Smooth muscle cell (in vitro differentiated cells): ENCODE measurements at regions not wholly inside any gene's neighbourhood (a gene's known extent, or its start where the extent isn't known, plus 50 kb on each side); places are given as distances from the start of the nearest gene placed in this dataset.

Experiments
- DNase-seq: peaks from one replicate; lab custom pipeline; 2025; ENCODE audit not compliant: unreplicated experiment; lab: John Stamatoyannopoulos, UW
- H2AFZ ChIP-seq: fragments of 200-600 bp; sonication (generic); 2 replicates; pipeline ENCODE4 v1.6.0; 2016; ENCODE audit warnings: antibody characterized with exemption, low read depth, mild to moderate bottlenecking
- H3F3A ChIP-seq: fragments of 200-600 bp; sonication (generic); 2 replicates; pipeline ENCODE4 v1.6.0; 2017; ENCODE audit warnings: antibody characterized with exemption, low read depth
- H3K27ac ChIP-seq: fragments of 200-600 bp; sonication (generic); 2 replicates; pipeline ENCODE4 v1.5.1; 2016; ENCODE audit warnings: low read depth, mild to moderate bottlenecking
- H3K27me3 ChIP-seq: fragments of 200-600 bp; sonication (generic); 2 replicates; pipeline ENCODE4 v1.6.1; 2016; ENCODE audit warnings: low read depth, mild to moderate bottlenecking
- H3K36me3 ChIP-seq: fragments of 200-600 bp; sonication (generic); 2 replicates; pipeline ENCODE4 v1.5.1; 2016; ENCODE audit warnings: low read depth
- H3K4me1 ChIP-seq: fragments of 200-600 bp; sonication (generic); 2 replicates; pipeline ENCODE4 v1.5.1; 2016; ENCODE audit warnings: low read depth
- H3K4me2 ChIP-seq: fragments of 200-600 bp; sonication (generic); 2 replicates; pipeline ENCODE4 v1.6.0; 2016; ENCODE audit warnings: mild to moderate bottlenecking
- H3K4me3 ChIP-seq: fragments of 200-600 bp; sonication (generic); 2 replicates; pipeline ENCODE4 v1.5.1; 2016; ENCODE audit warnings: mild to moderate bottlenecking
- H3K79me2 ChIP-seq: fragments of 200-600 bp; sonication (generic); 2 replicates; pipeline ENCODE4 v1.6.0; 2016; ENCODE audit warnings: low read depth, mild to moderate bottlenecking
- H3K9ac ChIP-seq: fragments of 200-600 bp; sonication (generic); 2 replicates; pipeline ENCODE4 v1.6.0; 2016; ENCODE audit warnings: low read depth
- H3K9me3 ChIP-seq: fragments of 200-600 bp; sonication (generic); replicated peaks from 2 replicates; pipeline ENCODE4 v1.5.1; 2016; ENCODE audit warnings: low read depth
- H4K20me1 ChIP-seq: fragments of 200-600 bp; sonication (generic); 2 replicates; pipeline ENCODE4 v1.6.0; 2016; ENCODE audit warnings: low read depth
- CTCF ChIP-seq: fragments of 200-600 bp; sonication (generic); IDR thresholded peaks from 2 replicates; pipeline ENCODE4 v1.5.1; 2017; ENCODE audit warnings: borderline replicate concordance, mild to moderate bottlenecking, antibody characterized with exemption; ENCODE audit not compliant: insufficient read depth, poor library complexity, severe bottlenecking
- WGBS: methylation state at CpG from one replicate; pipeline ENCODE4 v1.1.7; 2016; ENCODE audit warnings: low lambda C conversion rate; 5-methylcytosine and 5-hydroxymethylcytosine counted together

GRCh38 chr10:106320078-106320477 is 844.4 kb downstream of the SORCS1 start:
- H2AFZ ChIP-seq = no peak overlapping the region
- WGBS = 90% methylated on average over 3 of the region's 5 CpGs
- H4K20me1 ChIP-seq = no peaks in the 10 kb centered on the region
- no peaks in the 10 kb centered on the region for H3K36me3 ChIP-seq
- DNase-seq = no peak
- H3K4me1 ChIP-seq = peaks cover 6% of the 10 kb centered on the region
- no peaks in the 10 kb centered on the region for H3K9me3 ChIP-seq
- no peaks in the 10 kb centered on the region for H3K79me2 ChIP-seq
- no peak overlapping the region for H3K4me3 ChIP-seq
- no peak for TF ChIP-seq CTCF
- H3F3A ChIP-seq = no peaks in the 10 kb centered on the region
- H3K9ac ChIP-seq = no peak overlapping the region
- no peak overlapping the region for H3K27ac ChIP-seq
- no peaks in the 10 kb centered on the region for H3K27me3 ChIP-seq
- no peak overlapping the region for H3K4me2 ChIP-seq

GRCh38 chr10:106317554-106317953 is 847.0 kb downstream of the SORCS1 start:
- Histone ChIP-seq H2AFZ (no peak overlapping the region), H3K9me3 (no peaks in the 10 kb centered on the region), H4K20me1 (no peaks in the 10 kb centered on the region), H3F3A (no peaks in the 10 kb centered on the region), H3K4me2 (no peak overlapping the region), H3K9ac (no peak overlapping the region), H3K27ac (no peak overlapping the region), H3K4me1 (peaks cover 6% of the 10 kb centered on the region), H3K4me3 (no peak overlapping the region), H3K79me2 (no peaks in the 10 kb centered on the region), H3K36me3 (no peaks in the 10 kb centered on the region), H3K27me3 (no peaks in the 10 kb centered on the region)
- DNase-seq = no peak
- WGBS = 94% methylated on average over 2 of the region's 2 CpGs
- TF ChIP-seq CTCF = no peak

GRCh38 chr10:106313041-106313440 is 851.5 kb downstream of the SORCS1 start:
- WGBS = 93% methylated on average over 1 of the region's 1 CpG
- no peak overlapping the region for H3K27ac ChIP-seq
- no peaks in the 10 kb centered on the region for H3K9me3 ChIP-seq
- peaks cover 11% of the 10 kb centered on the region for H3K4me1 ChIP-seq
- H3K4me3 ChIP-seq = no peak overlapping the region
- H3K27me3 ChIP-seq = no peaks in the 10 kb centered on the region
- no peak for DNase-seq
- H3K36me3 ChIP-seq = no peaks in the 10 kb centered on the region
- TF ChIP-seq CTCF = no peak
- H3K79me2 ChIP-seq = no peaks in the 10 kb centered on the region
- H3F3A ChIP-seq = no peaks in the 10 kb centered on the region
- no peak overlapping the region for H3K4me2 ChIP-seq
- H4K20me1 ChIP-seq = no peaks in the 10 kb centered on the region
- no peak overlapping the region for H3K9ac ChIP-seq
- no peak overlapping the region for H2AFZ ChIP-seq

- no peaks in the 10 kb centered on the region for H3K36me3 ChIP-seq
- H2AFZ ChIP-seq = no peak overlapping the region
- peaks cover 11% of the 10 kb centered on the region for H3K4me1 ChIP-seq
- no peaks in the 10 kb centered on the region for H3K9me3 ChIP-seq
- H3K9ac ChIP-seq = no peak overlapping the region
- TF ChIP-seq CTCF = no peak
- H3F3A ChIP-seq = no peaks in the 10 kb centered on the region
- no peak overlapping the region for H3K27ac ChIP-seq
- H3K79me2 ChIP-seq = no peaks in the 10 kb centered on the region
- H4K20me1 ChIP-seq = no peaks in the 10 kb centered on the region
- no peak overlapping the region for H3K4me3 ChIP-seq
- no peak for DNase-seq
- H3K4me2 ChIP-seq = no peak overlapping the region
- 74% methylated on average over 1 of the region's 1 CpG for WGBS
- H3K27me3 ChIP-seq = no peaks in the 10 kb centered on the region
Observed at GRCh38 chr10:106312087-106312486, 852.4 kb downstream of the SORCS1 start.
